AG09309 (cell line): ENCODE measurements at regions not wholly inside any gene's neighbourhood (a gene's known extent, or its start where the extent isn't known, plus 50 kb on each side); places are given as distances from the start of the nearest gene placed in this dataset.

Source experiments
- DNase-seq: peaks from one replicate; pipeline ENCODE4 v3.0.0-alpha.2; 2010; ENCODE audit warnings: low read depth
- H3K4me3 ChIP-seq: 2 replicates; pipeline ENCODE4 v1.5.1; 2011; ENCODE audit warnings: mild to moderate bottlenecking, low read depth, low read length, moderate library complexity; ENCODE audit not compliant: control insufficient read depth
- CTCF ChIP-seq: IDR thresholded peaks from 2 replicates; pipeline ENCODE4 v1.5.1; 2011; ENCODE audit warnings: mild to moderate bottlenecking, low read depth, low read length, inconsistent platforms; ENCODE audit not compliant: insufficient read depth, control insufficient read depth; ENCODE audit errors: missing control alignments

GRCh38 chr10:54962134-54962900 lies 161.3 kb upstream of the PCDH15 start:
- TF ChIP-seq CTCF = no peak
- DNase-seq = no peak
- no peak overlapping the region for H3K4me3 ChIP-seq

DNA sequence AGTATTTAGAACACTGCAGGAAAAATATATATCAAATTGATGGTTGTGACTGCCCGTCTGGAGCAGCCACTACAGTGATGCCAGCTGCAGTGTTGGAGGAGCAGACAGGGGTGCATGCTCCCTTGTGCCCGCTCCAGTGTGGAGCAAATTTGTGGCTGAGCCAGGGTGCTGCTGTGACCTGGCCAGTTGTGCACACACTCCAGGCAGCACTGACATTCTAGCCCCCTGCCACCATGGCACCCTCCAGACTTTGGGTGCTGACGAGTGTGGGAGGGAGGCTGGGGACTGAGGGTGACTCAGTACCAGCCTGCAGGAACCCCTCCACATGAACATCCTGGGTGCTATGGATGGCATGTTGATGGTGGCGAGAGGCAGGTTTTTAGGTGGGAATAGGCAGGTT lies 160.0 kb upstream of the PCDH15 start:
- H3K4me3 ChIP-seq = no peak overlapping the region
- DNase-seq = no peak
- no peak for TF ChIP-seq CTCF

DNA sequence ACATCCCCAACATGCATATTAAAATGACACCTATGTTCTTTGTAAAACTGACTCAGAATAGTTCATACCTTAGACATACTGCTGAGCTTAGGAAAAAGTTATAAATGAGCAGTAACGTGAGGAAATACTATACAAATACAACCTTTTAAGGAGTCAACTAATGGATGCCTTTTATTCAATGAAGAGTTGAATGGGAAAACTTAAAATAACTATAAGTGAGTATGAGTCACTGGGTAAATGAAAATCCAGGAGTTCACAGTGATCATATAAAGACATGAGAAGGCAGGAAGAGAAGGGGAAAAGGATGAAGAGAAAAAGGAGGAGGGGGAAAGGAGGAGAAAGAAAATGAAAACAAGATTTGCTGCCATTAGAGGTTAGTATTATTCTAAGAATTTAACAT lies 157.8 kb upstream of the PCDH15 start:
- TF ChIP-seq CTCF = no peak
- DNase-seq = no peak
- no peak overlapping the region for H3K4me3 ChIP-seq

DNA sequence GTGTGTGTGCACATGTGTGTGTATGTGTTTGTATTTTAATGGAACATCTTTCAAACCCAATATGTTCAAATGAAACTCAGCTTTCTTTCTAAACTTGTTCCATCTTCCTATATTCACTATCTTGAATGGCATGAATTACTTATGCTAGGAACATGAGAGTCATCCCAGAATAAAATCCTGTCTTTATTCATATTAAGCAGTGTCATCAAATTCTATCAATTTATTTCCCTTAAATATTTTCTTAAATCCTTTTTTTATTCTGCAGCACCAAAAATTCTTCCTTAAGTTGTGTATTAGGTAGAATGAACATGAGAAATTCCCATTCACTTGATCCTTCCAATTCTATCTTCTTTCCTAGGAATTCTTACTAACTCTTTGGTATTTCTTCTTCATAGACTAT lies 146.6 kb upstream of the PCDH15 start:
- no peak for DNase-seq
- TF ChIP-seq CTCF = no peak
- H3K4me3 ChIP-seq = no peak overlapping the region

- TF ChIP-seq CTCF = no peak
- DNase-seq = no peak
- no peak overlapping the region for H3K4me3 ChIP-seq
Observed at GRCh38 chr10:54940418-54940817, 139.4 kb upstream of the PCDH15 start.

- TF ChIP-seq CTCF = no peak
- no peak overlapping the region for H3K4me3 ChIP-seq
- no peak for DNase-seq
Observed at GRCh38 chr10:54914049-54914448, 113.0 kb upstream of the PCDH15 start.
